GM21360 (cell line): ENCODE measurements at regions not wholly inside any gene's neighbourhood (a gene's known extent, or its start where the extent isn't known, plus 50 kb on each side); places are given as distances from the start of the nearest gene placed in this dataset.
"Not testable (repeated sequence)": the region's sequence is repeated elsewhere in the genome, so short reads cannot be mapped to it uniquely, and the experiment has no call there.

Source experiments
- ATAC-seq: cut with Tn5 transposase; IDR thresholded peaks from one replicate; pipeline ENCODE4 v1.9.1; 2021; ENCODE audit warnings: mild to moderate bottlenecking, moderate library complexity; ENCODE audit not compliant: unreplicated experiment

DNA sequence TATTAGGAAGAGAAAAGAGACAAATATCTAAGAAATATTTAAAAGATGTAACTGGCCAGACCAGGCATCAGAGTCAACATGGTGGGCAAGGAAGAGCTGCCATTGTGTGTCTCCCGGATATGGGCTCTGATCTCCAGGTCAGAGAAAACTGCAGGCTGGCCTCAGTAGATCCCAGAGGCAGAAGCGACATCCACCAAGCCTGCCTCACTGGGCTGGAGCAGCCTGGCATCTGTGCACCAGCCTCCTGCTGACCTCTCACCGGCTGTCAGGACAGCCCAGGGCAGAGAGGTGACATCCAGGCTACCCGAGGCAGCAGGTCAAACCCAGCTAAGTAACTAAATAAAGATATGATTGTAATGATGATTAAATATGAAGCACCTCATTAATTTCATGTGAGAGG is 162.8 kb upstream of the TNRC6C start:
- no peak for ATAC-seq

DNA sequence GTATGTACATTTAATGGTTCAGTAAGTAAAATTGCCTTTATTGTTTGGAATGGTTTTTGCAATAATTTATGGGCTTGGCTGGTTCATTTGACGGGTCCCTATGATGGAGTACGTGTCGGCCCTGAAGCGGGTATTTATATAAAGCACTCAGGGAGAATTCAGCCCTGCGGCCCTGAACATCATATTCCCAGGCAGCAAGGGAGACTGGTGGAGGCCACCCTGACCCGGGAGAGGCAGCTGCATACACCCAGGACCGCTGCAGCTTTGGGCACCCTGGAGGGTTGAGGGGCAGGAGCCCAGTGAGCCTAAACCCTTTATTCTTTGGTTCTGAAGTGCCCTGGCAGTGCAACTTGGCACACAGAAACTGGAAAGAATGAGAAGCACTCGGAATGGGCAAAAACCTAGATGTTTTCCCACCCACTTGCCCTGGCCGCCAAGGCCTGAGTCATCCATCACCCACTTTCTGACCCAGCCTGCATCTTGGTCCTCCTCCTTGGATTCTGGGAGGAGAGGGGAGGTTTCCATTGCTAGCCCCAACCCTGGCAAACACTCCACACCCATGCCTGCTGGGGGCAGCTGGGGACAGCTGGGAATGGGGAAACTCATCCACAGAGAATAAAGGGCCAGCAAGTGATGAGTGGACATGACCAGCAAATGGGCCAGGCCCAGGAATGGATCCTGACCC is 162.2 kb upstream of the TNRC6C start:
- ATAC-seq: no peak

- no peak for ATAC-seq
Measured at GRCh38 chr17:77798031-77798430, 160.5 kb upstream of the TNRC6C start.

GRCh38 chr17:77798481-77798880 is 160.0 kb upstream of the TNRC6C start:
- no peak for ATAC-seq

DNA sequence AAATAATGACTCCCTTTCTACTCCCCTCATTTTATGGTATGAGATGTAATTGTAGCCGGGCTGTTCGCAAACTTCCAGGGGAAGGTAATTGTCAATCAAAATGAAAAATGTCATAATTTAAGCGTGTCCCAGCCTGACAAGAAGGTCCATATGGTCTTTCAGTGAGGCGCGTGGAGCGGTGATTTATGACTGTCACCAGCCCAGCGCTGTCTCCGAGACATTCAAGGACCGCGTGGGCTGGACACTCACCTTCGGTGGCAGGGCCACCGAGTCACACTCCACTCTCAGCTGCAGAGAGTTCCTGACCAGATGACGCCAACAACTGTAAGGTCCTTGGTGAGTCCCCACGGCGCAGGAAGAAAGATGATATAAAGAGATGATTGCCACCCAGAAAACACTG is 157.7 kb upstream of the TNRC6C start:
- no peak for ATAC-seq

DNA sequence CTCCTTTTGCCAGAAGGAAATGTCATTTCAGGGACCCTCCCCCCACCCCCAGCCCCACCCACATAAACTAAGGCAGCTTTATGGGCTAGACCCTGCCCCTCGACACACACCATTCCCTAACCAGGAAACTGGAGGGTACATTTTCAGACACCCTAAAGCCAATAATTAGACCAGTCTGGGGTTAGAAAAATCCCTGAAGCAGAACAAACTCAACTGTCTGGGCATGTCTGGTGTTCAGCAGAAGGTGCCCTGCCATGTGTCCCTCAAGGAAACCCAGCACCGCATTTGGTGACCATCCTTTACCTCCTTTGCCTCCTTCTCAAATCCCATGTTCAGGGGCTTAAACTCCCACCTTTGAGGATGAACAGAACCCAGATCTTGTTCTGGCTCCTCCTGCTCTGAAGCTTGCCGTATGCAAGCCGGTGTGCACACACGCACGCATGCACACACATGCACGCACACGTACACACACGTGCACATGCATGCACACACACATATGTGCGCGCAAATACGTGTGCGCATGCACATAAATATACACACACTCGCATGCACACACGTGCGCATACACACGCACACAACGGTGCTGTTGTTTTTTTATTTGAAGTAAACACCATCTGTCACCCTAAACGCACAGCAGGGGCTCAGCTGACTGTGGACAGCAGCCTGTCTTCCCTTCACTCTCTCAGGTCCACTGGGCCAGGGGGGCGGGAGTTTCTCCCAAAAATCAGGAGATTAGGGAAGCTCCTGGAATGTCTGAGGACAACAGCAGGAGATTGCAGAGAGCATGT is 156.8 kb upstream of the TNRC6C start:
- no peak for ATAC-seq

DNA sequence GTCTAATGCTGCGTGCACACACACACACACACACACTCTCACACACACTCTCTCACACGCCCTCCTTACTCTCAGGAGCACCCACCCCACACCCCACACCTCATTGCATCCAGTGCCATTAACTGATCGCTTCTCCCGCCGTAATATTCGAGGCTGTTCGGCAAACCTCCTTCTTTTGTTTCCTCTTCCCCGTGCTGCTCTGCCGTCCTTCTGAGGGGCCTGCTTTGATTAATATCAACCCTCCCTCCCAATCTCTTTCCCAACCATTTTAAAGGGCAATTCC is 156.2 kb upstream of the TNRC6C start:
- no peak for ATAC-seq

GRCh38 chr17:77802811-77803220 is 155.7 kb upstream of the TNRC6C start:
- ATAC-seq: no peak

GRCh38 chr17:77803726-77804125 is 154.8 kb upstream of the TNRC6C start:
- no peak for ATAC-seq

DNA sequence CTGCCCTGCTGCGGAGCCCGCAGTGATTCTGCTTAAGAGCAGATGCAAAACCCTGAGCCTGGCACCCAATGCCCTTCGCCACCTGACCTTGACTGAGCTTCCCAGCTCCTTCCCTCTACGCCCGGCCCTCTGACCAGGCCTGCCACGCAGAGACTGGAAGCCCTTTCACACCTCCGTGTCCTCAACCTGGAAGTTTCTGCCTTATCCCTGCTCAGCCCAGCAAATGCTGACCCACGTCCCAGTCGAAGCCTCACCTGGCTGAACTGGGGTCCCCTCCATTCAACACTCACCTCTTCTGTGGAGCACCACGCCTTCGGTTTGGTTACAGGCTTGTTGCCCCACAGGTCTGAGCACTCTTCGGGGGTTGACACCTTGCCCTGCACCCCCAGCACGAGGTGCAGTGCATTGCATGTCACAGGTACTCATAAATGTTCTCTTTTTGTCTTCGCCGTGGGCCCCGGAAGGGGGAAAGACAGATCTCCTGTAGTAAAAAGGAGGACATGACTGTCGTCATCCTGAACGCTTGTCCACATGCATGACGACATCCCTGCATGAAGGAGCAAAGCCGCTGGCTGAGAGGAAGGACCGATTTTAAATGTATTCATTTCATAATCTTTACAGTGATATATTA is 153.6 kb upstream of the TNRC6C start:
- no peak for ATAC-seq

GRCh38 chr17:77805970-77806369 is 152.5 kb upstream of the TNRC6C start:
- ATAC-seq: not testable (repeated sequence)

GRCh38 chr17:77807051-77807745 is 151.3 kb upstream of the TNRC6C start:
- ATAC-seq: no peak

GRCh38 chr17:77807746-77808441 is 150.6 kb upstream of the TNRC6C start:
- no peak for ATAC-seq

- ATAC-seq: no peak
Measured at GRCh38 chr17:77808686-77809425, 149.6 kb upstream of the TNRC6C start.

GRCh38 chr17:77809814-77810213 is 148.7 kb upstream of the TNRC6C start:
- ATAC-seq: no peak

GRCh38 chr17:77810536-77810935 is 148.0 kb upstream of the TNRC6C start:
- ATAC-seq: no peak

DNA sequence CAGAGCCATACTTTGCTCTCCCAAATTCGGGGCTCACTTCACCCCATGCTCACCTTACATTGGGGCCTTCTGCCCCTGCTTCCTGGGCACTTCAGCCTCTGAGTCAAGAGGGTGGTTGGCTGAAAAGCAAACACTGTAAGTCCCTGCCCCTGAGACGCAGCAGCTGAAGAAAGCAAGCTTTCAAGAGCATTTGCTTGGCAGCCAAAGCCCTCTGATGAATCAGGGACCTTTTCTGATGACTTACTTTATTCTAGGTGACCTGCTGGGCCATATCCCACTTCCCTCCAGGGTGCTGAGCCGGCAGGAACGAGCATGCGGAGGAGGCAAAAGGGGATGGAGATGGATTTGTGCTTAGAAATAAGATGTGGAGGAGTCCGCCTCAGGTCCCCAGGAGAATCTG is 147.0 kb upstream of the TNRC6C start:
- no peak for ATAC-seq

- no peak for ATAC-seq
Measured at GRCh38 chr17:77814091-77814772, 144.3 kb upstream of the TNRC6C start.

DNA sequence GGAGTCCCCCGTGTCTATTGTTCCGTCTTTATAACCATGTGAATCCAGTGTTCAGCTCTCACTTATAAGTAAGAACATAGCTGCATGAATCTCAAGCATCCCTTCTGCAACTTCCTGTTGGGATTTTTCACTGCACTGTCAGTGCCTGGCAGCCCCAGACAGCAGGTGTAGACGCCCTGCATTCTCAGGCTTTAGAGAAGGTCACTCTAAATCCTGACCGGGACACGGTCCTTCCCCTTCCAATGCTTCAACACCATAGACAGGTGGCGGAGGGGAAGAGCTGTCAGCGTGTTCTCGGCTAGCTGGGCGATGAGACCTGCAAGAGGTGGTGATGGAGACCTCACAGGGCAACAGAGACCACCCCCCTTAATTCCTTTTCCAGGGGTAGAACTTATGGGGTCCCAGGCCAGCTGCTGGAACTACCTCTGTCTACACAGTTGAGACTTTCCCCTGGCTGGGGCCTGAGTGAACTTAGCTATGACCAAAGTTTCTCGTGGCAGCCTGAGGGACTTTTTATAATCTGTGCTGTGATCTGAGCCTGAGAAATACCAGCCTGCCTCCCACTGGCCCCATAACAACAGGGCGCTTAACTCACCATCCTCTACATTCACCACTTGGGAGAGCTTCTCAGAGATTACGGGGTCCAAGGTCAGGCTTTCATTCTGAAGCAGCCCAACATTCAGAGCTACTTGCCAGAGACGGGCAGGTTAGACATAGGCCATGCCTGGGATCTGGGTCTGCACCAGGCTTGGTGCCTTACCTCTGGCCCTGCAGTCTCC is 143.2 kb upstream of the TNRC6C start:
- no peak for ATAC-seq
